Brain microvascular endothelial cell (primary cell): ENCODE measurements at regions not wholly inside any gene's neighbourhood (a gene's known extent, or its start where the extent isn't known, plus 50 kb on each side); places are given as distances from the start of the nearest gene placed in this dataset.

ENCODE experiments used
- DNase-seq: peaks from one replicate; pipeline ENCODE4 v3.0.0-alpha.2; 2020
- H3K27ac ChIP-seq: fragments of 250-450 bp; sonication (Bioruptor Pico); 2 replicates; pipeline ENCODE4 v1.5.1; 2020; ENCODE audit warnings: mild to moderate bottlenecking, moderate library complexity
- H3K27me3 ChIP-seq: fragments of 250-450 bp; sonication (Bioruptor Pico); replicated peaks from 2 replicates; pipeline ENCODE4 v1.5.1; 2020; ENCODE audit warnings: mild to moderate bottlenecking
- H3K36me3 ChIP-seq: fragments of 250-450 bp; sonication (Bioruptor Pico); replicated peaks from 2 replicates; pipeline ENCODE4 v1.5.1; 2020; ENCODE audit warnings: mild to moderate bottlenecking
- H3K4me3 ChIP-seq: 2 replicates; pipeline ENCODE4 v1.5.1; 2011; ENCODE audit warnings: low read depth, mild to moderate bottlenecking, control low read depth, low read length, moderate library complexity
- in situ Hi-C: cut with HindIII; loops from 2 replicates; pipeline ENCODE4 v1.10.0; 2017; ENCODE audit warnings: low sequenced_read_pairs, low pct_ligation_motif_present
- TF ChIP-seq, protein P1 (sequence below): IDR thresholded peaks from 2 replicates; pipeline ENCODE4 v1.5.1; 2011; ENCODE audit warnings: low read depth, mild to moderate bottlenecking, moderate library complexity, low read length, control low read depth, inconsistent platforms; ENCODE audit errors: missing control alignments

GRCh38 chr3:177249203-177249602 is 51.9 kb upstream of the TBL1XR1 start:
- Histone ChIP-seq H3K36me3 (no peaks in the 10 kb centered on the region), H3K27me3 (no peaks in the 10 kb centered on the region), H3K27ac (no peak overlapping the region), H3K4me3 (no peak overlapping the region)
- in situ Hi-C loops = no loop called here
- TF ChIP-seq, protein P1, sequence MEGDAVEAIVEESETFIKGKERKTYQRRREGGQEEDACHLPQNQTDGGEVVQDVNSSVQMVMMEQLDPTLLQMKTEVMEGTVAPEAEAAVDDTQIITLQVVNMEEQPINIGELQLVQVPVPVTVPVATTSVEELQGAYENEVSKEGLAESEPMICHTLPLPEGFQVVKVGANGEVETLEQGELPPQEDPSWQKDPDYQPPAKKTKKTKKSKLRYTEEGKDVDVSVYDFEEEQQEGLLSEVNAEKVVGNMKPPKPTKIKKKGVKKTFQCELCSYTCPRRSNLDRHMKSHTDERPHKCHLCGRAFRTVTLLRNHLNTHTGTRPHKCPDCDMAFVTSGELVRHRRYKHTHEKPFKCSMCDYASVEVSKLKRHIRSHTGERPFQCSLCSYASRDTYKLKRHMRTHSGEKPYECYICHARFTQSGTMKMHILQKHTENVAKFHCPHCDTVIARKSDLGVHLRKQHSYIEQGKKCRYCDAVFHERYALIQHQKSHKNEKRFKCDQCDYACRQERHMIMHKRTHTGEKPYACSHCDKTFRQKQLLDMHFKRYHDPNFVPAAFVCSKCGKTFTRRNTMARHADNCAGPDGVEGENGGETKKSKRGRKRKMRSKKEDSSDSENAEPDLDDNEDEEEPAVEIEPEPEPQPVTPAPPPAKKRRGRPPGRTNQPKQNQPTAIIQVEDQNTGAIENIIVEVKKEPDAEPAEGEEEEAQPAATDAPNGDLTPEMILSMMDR = no peak
- no peak for DNase-seq

DNA sequence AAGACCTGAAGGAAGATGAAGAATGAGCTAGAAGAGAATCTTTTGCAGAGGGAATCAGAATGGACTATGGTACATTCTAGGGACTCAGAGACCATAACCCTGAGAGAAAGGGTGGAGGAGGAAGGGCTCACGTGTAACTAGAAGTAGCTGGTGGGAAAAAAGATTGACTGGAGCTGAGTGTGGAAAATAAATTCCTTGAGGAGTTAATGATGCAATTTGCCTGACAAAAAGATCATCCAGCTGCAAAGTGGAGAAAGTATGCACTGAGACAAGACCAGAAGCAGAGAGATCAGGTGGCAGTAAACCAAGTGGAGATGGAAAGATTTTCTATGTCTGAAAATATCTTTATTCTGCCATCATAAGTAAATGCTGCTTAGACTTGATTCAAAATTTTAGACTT is 52.9 kb upstream of the TBL1XR1 start:
- in situ Hi-C loops = no loop called here
- Histone ChIP-seq H3K4me3 (no peak overlapping the region), H3K27ac (no peak overlapping the region), H3K27me3 (no peaks in the 10 kb centered on the region), H3K36me3 (no peaks in the 10 kb centered on the region)
- DNase-seq = no peak
- TF ChIP-seq, protein P1 = no peak

DNA sequence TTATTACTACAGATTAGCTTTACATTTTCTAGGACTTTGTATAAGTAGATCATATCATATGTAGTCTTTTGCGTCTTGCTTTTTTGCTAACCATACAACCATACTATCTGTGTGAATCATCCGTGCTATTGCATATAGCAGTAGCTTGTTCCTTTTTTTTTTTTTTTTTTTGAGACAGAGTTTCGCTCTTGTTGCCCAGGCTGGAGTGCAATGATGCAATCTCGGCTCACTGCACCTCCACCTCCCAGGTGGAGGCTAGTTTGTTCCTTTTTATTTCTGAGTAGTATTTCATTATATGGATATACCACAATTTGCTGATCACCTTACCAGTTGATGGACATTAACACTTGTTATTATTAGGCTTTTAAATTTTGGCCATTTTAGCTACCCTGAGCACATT is 54.5 kb upstream of the TBL1XR1 start:
- no peak overlapping the region for H3K27ac ChIP-seq
- in situ Hi-C loops = no loop called here
- DNase-seq = no peak
- H3K36me3 ChIP-seq = no peaks in the 10 kb centered on the region
- no peaks in the 10 kb centered on the region for H3K27me3 ChIP-seq
- TF ChIP-seq, protein P1 = no peak
- H3K4me3 ChIP-seq = no peak overlapping the region

GRCh38 chr3:177257006-177257405 is 59.7 kb upstream of the TBL1XR1 start:
- no peak for DNase-seq
- TF ChIP-seq, protein P1 = no peak
- no peak overlapping the region for H3K27ac ChIP-seq
- H3K36me3 ChIP-seq = no peaks in the 10 kb centered on the region
- H3K27me3 ChIP-seq = no peaks in the 10 kb centered on the region
- in situ Hi-C loops = no loop called here
- H3K4me3 ChIP-seq = no peak overlapping the region

DNA sequence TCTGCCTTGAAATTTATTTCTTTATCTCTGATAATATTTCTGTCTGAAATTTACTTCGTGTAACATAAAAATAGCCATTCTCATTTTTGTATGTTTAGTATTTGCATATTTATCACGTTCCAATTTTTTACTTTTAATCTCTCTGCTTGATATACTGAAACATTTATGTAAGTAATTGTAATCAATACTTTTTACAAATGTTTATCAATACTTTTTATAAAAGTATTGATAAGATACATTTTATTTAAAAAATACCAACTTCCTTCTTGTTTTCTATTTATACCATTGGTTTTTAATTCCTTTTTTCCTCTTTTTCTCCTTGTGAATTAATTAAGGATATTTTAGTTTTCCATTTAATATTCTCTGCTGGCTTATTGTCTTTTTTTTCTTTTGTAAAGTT is 60.3 kb upstream of the TBL1XR1 start:
- no peak for DNase-seq
- TF ChIP-seq, protein P1 = no peak
- in situ Hi-C loops = no loop called here
- H3K36me3 ChIP-seq = no peaks in the 10 kb centered on the region
- no peak overlapping the region for H3K4me3 ChIP-seq
- no peak overlapping the region for H3K27ac ChIP-seq
- H3K27me3 ChIP-seq = no peaks in the 10 kb centered on the region

DNA sequence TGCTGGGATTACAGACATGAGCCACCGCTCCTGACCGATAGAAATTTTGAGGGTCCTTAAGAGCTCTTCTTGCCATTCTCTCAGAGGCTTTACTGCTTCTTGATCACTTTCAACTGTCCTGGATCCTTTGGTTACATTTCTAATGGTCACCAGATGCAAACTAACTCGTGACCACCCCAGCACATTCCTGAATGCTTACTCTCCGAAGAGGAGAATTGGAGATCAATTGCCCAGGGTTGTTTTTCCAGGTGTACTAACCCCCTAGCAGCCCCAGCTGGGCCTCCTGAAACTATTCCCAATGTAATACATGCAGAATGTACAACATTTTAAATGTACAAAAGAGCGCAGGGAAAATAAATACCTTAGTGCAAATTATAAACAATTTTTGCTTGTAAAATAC is 65.1 kb upstream of the TBL1XR1 start:
- no peaks in the 10 kb centered on the region for H3K27me3 ChIP-seq
- TF ChIP-seq, protein P1 = no peak
- in situ Hi-C loops = no loop called here
- H3K4me3 ChIP-seq = no peak overlapping the region
- no peak overlapping the region for H3K27ac ChIP-seq
- H3K36me3 ChIP-seq = no peaks in the 10 kb centered on the region
- DNase-seq = peak; percentile 11
